ENCODE measurements at regions not wholly inside any gene's neighbourhood (a gene's known extent, or its start where the extent isn't known, plus 50 kb on each side); places are given as distances from the start of the nearest gene placed in this dataset.
A peak's percentile ranks its signal among the peaks of the same experiment; 100 is the strongest.

DNA sequence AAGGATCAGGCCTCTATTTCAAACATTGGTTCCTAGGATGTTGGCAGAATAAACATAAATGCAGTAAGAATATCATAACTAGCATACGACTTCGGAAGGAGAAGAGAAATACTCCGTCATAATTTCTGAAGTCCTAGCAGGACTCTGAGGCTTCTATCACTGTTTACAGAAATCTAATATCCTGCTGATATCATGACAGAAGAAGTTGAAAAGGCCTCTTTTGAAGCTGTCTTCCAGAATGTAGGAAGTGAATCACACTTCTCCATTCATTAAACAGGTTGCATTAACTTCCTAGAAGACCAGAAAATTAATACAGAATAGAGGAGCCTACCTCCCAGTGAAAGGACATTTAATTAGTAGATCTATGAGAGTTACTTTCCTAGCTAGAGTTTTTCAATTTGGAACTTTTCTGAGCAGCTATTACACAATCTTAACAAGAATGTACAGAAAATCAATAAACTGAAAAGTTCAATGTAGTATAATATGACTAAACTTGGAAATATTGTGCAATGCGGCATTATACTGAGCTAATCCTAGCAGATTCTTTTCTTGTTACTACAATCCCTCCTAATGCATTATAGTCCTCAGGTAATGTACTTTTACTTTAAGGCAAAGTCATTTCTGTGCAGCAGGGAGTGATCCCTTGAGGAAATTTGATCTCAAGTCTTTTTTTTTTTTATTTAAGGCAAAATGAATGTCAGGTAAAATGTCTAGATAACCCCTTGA, 622.6 kb upstream of the CELF2 start:
- ATAC-seq (no peak), DNase-seq (ENCODE audit: low spot score in 2 of 2) (no peak)
- H3K36me3 Mint-ChIP-seq = no peaks in the 10 kb centered on the region
- no peak overlapping the region for H3K27ac Mint-ChIP-seq
- no peaks in the 10 kb centered on the region for H3K9me3 Mint-ChIP-seq
- H3K4me3 Mint-ChIP-seq = no peak overlapping the region
- H3K4me1 Mint-ChIP-seq = no peaks in the 10 kb centered on the region

GRCh38 chr10:10396601-10397000, 621.1 kb upstream of the CELF2 start:
- no peaks in the 10 kb centered on the region for H3K36me3 Mint-ChIP-seq
- ATAC-seq = no peak
- H3K27ac Mint-ChIP-seq = no peak overlapping the region
- H3K4me3 Mint-ChIP-seq = no peak overlapping the region
- no peak for DNase-seq (ENCODE audit: low spot score in 2 of 2)
- no peaks in the 10 kb centered on the region for H3K9me3 Mint-ChIP-seq
- H3K4me1 Mint-ChIP-seq = no peaks in the 10 kb centered on the region

DNA sequence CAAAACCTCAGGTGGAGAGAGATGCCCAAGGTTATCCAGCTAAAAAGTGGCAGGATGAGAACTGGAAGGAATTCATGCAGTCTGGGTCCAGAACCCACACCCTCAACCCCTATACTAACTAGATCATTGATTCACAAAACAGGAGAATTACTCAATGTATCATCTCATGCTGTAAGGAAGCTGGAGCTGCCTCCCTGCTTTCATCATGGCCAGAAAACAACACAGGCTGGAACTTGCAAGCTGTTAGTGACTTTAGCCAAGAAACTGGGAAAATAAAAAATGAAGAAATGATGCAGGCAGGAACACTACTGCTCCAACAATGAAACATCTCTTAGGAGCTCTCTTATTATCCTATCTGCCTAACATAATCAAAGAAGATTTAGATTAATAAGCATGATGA, 619.8 kb upstream of the CELF2 start:
- Mint-ChIP-seq H3K4me1 (no peaks in the 10 kb centered on the region), H3K4me3 (no peak overlapping the region), H3K27ac (no peak overlapping the region), H3K9me3 (peaks cover 4% of the 10 kb centered on the region), H3K36me3 (no peaks in the 10 kb centered on the region)
- DNase-seq (ENCODE audit: low spot score in 2 of 2) (no peak), ATAC-seq (no peak)

DNA sequence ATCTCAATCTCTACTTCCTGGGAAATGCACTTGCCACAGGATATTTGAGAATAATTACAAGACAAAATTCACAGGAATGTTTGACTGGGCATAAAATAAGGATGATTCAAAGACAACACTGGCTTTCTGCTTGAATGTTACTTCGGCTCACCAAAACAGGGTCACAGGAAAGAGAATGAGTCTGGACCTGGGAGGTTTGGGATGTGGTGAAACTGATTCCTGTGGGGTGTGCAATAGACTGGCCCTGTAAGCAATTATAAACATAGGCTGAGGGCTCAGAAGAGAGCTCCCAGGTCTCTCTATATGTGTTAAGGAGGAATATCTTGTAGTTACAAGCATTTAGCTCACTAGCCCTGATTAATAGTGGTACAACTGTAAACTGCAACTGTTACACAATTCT, 613.9 kb upstream of the CELF2 start:
- DNase-seq (ENCODE audit: low spot score in 2 of 2) (no peak), ATAC-seq (no peak)
- no peak overlapping the region for H3K4me3 Mint-ChIP-seq
- H3K36me3 Mint-ChIP-seq = no peaks in the 10 kb centered on the region
- H3K4me1 Mint-ChIP-seq = no peaks in the 10 kb centered on the region
- H3K27ac Mint-ChIP-seq = no peak overlapping the region
- H3K9me3 Mint-ChIP-seq = peaks cover 4% of the 10 kb centered on the region

DNA sequence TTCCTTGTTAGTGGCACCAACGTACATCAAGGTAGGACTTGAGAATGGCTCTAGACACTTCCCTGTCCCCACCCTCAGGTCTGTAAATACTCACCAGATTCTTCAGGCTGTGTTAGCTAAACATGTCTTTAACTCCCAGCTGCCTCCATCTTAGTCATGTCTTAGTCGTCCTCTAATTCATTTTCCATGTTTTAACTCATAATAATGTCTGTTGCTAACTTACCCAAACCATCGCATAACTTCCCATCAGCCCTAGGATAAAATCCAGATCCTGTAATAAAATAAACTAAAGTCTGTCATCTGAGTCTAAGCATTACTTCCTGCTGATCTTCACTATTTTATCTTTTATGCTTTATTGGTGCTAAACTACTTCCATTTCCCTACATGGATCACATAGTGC, 600.0 kb upstream of the CELF2 start:
- DNase-seq (ENCODE audit: low spot score in 2 of 2) = no peak
- no peaks in the 10 kb centered on the region for H3K36me3 Mint-ChIP-seq
- no peak overlapping the region for H3K27ac Mint-ChIP-seq
- no peaks in the 10 kb centered on the region for H3K9me3 Mint-ChIP-seq
- no peaks in the 10 kb centered on the region for H3K4me1 Mint-ChIP-seq
- no peak overlapping the region for H3K4me3 Mint-ChIP-seq
- no peak for ATAC-seq

DNA sequence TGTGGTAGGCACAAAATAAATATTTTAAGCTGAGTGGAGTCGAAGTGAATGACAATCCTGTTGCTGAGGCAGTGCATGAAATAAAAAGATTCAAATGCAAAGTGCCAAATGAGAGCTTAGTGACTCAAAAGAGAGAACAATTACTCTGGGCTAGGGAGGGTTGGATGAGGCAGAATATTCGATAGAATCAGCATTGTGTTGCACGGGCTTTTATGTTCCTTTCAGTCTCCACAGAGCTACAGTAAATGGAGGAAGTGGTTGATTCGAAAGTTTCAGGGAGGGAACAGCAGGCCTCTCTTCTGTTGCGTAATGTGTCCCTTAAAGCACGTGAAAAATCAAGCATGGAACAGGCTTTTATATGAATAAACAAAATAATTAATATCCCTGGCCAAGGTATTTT, 599.3 kb upstream of the CELF2 start:
- no peaks in the 10 kb centered on the region for H3K4me1 Mint-ChIP-seq
- DNase-seq (ENCODE audit: low spot score in 2 of 2) (no peak), ATAC-seq (peak; percentile 73)
- no peak overlapping the region for H3K4me3 Mint-ChIP-seq
- no peak overlapping the region for H3K27ac Mint-ChIP-seq
- H3K9me3 Mint-ChIP-seq = no peaks in the 10 kb centered on the region
- H3K36me3 Mint-ChIP-seq = no peaks in the 10 kb centered on the region

DNA sequence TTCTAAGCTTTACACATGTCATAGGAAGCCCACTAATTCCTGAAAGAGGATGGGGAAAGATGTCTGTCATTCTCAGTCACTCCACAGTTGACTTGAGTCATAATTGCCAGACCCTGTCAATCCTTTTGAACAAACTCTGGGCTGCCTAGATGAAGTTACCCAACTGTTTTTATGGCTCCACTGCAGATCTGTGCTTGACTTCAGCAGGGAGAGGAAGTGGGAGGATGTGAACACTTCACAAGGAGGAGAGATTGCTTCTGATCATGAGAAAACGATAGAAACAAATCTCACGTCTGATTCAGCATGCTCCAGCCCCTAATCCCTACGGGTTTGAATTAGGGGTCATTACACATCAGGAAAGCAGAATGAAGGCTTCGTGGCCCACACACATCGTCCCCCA, 596.6 kb upstream of the CELF2 start:
- no peak overlapping the region for H3K4me3 Mint-ChIP-seq
- H3K36me3 Mint-ChIP-seq = no peaks in the 10 kb centered on the region
- H3K27ac Mint-ChIP-seq = no peak overlapping the region
- ATAC-seq (no peak), DNase-seq (ENCODE audit: low spot score in 2 of 2) (no peak)
- H3K4me1 Mint-ChIP-seq = no peaks in the 10 kb centered on the region
- no peaks in the 10 kb centered on the region for H3K9me3 Mint-ChIP-seq

- Mint-ChIP-seq H3K4me1 (no peaks in the 10 kb centered on the region), H3K36me3 (no peaks in the 10 kb centered on the region), H3K4me3 (no peak overlapping the region), H3K27ac (no peak overlapping the region), H3K9me3 (no peaks in the 10 kb centered on the region)
- ATAC-seq = no peak
- no peak for DNase-seq (ENCODE audit: low spot score in 2 of 2)
Measured at GRCh38 chr10:10431422-10432066, 586.1 kb upstream of the CELF2 start.

DNA sequence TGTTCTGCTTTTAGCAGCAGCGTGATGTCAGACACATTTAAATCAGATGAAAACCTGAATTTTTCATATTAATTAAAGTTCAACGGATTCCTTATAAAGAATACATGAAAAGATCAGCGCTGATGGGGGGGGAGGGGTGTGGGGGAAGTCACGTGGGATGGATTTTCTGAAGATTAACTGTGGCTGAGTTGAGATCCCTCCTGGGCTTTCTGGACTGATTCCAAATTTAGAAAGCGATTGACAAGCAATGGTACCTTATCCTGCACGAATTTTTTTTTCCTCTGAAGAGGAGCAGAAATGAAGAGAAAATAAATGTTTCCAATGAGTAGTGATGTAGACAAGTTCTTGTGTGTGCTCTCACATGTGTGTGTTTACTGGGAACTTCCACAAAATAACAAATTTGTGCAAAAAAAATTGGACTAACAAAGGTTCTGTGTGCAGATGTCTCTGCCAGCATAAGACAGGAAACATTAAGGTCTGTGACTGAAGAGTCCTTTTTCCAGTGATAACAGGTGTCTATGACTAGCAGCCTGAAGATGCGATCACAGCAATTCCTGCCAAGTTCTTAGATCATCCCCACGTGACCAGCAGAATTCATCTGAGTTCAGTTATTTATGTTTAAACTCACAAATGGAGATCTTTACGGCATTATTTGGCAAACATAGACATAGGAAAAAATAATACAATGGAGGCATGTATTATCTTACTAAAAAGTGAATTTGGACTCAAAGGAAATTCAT, 585.2 kb upstream of the CELF2 start:
- Mint-ChIP-seq H3K4me3 (no peak overlapping the region), H3K4me1 (no peaks in the 10 kb centered on the region), H3K9me3 (no peaks in the 10 kb centered on the region), H3K27ac (no peak overlapping the region), H3K36me3 (no peaks in the 10 kb centered on the region)
- no peak for DNase-seq (ENCODE audit: low spot score in 2 of 2)
- no peak for ATAC-seq

DNA sequence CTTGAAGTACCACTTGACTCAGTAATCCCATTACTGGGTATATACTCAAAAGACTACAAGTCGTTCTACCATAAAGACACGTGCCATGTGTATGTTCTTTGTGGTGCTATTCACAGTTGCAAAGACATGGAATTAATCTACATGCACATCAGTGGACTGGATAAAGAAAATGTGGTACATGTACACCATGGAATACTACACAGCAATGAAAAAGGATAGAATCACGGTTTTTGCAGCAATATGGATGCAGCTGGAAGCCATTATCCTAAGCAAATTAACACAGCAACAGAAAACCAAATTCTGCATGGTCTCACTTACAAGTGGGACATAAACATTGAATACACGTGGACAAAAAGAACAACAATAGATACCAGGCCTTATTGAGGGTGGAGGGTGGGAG, 583.4 kb upstream of the CELF2 start:
- no peaks in the 10 kb centered on the region for H3K4me1 Mint-ChIP-seq

GRCh38 chr10:10437886-10438285, 579.8 kb upstream of the CELF2 start:
- ATAC-seq (no peak), DNase-seq (ENCODE audit: low spot score in 2 of 2) (no peak)
- Mint-ChIP-seq H3K4me1 (no peaks in the 10 kb centered on the region), H3K36me3 (no peaks in the 10 kb centered on the region), H3K9me3 (no peaks in the 10 kb centered on the region), H3K27ac (no peak overlapping the region), H3K4me3 (no peak overlapping the region)

More for the DNA sequence above, 583.4 kb upstream of the CELF2 start:
- Mint-ChIP-seq H3K36me3 (no peaks in the 10 kb centered on the region), H3K27ac (no peak overlapping the region), H3K4me3 (no peak overlapping the region), H3K9me3 (no peaks in the 10 kb centered on the region)
- ATAC-seq (no peak), DNase-seq (ENCODE audit: low spot score in 2 of 2) (no peak)

- H3K36me3 Mint-ChIP-seq = no peaks in the 10 kb centered on the region
- H3K27ac Mint-ChIP-seq = no peak overlapping the region
- peak; percentile 24 for ATAC-seq
- H3K4me3 Mint-ChIP-seq = no peak overlapping the region
- DNase-seq (ENCODE audit: low spot score in 2 of 2) = no peak
- H3K9me3 Mint-ChIP-seq = no peaks in the 10 kb centered on the region
- no peaks in the 10 kb centered on the region for H3K4me1 Mint-ChIP-seq
Measured at GRCh38 chr10:10438335-10439100, 579.2 kb upstream of the CELF2 start.

DNA sequence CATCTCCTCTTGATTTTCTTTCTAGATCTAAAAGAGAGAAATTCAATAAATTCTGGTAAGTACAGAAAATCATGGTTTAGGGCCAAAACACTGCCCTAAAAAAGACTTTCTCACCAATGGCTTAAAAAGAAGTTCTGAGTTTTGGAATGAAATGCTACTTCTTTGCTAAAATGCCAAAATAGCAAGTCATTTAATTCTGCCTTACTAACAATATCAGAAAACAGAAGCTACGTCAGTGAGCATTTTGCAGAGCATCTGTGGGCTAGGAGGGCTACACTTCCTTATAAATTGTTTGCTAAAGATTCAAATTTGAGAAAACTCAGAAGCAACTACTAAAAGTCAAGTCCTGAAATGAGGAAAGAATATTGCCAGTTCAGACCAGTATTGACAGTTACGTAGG, 560.8 kb upstream of the CELF2 start:
- no peak overlapping the region for H3K4me3 Mint-ChIP-seq
- no peak for ATAC-seq
- peaks cover 7% of the 10 kb centered on the region for H3K9me3 Mint-ChIP-seq
- H3K4me1 Mint-ChIP-seq = no peaks in the 10 kb centered on the region
- H3K27ac Mint-ChIP-seq = no peak overlapping the region
- no peak for DNase-seq (ENCODE audit: low spot score in 2 of 2)
- H3K36me3 Mint-ChIP-seq = no peaks in the 10 kb centered on the region

GRCh38 chr10:10460451-10460850, 557.2 kb upstream of the CELF2 start:
- Mint-ChIP-seq H3K4me1 (no peaks in the 10 kb centered on the region), H3K36me3 (no peaks in the 10 kb centered on the region), H3K4me3 (no peak overlapping the region), H3K27ac (no peak overlapping the region), H3K9me3 (no peaks in the 10 kb centered on the region)
- DNase-seq (ENCODE audit: low spot score in 2 of 2) (no peak), ATAC-seq (no peak)

GRCh38 chr10:10462151-10462941, 555.3 kb upstream of the CELF2 start:
- Mint-ChIP-seq H3K9me3 (no peaks in the 10 kb centered on the region), H3K36me3 (no peaks in the 10 kb centered on the region), H3K4me1 (no peaks in the 10 kb centered on the region), H3K27ac (no peak overlapping the region), H3K4me3 (no peak overlapping the region)
- DNase-seq (ENCODE audit: low spot score in 2 of 2) = no peak
- ATAC-seq = no peak

Measured in stimulated activated effector memory CD8-positive, alpha-beta T cell treated with anti-CD3 and anti-CD28 coated beads, Interleukin-12 subunit alpha, Interleukin-12 subunit beta, amount 100 ng/mL, for 72 hours (primary cell).